ENCODE measurements at regions not wholly inside any gene's neighbourhood (a gene's known extent, or its start where the extent isn't known, plus 50 kb on each side); places are given as distances from the start of the nearest gene placed in this dataset.
"Not testable (repeated sequence)": the region's sequence is repeated elsewhere in the genome, so short reads cannot be mapped to it uniquely, and the experiment has no call there.

- TF ChIP-seq CTCF, EP300 (IDR thresholded peaks at IDR 0.05): not testable (repeated sequence)
Observed at GRCh38 chr16:54873716-54874373, 56.8 kb upstream of the IRX5 start.

Measured in ovary (tissue), 3 donors.